ENCODE measurements at regions not wholly inside any gene's neighbourhood (a gene's known extent, or its start where the extent isn't known, plus 50 kb on each side); places are given as distances from the start of the nearest gene placed in this dataset.

DNA sequence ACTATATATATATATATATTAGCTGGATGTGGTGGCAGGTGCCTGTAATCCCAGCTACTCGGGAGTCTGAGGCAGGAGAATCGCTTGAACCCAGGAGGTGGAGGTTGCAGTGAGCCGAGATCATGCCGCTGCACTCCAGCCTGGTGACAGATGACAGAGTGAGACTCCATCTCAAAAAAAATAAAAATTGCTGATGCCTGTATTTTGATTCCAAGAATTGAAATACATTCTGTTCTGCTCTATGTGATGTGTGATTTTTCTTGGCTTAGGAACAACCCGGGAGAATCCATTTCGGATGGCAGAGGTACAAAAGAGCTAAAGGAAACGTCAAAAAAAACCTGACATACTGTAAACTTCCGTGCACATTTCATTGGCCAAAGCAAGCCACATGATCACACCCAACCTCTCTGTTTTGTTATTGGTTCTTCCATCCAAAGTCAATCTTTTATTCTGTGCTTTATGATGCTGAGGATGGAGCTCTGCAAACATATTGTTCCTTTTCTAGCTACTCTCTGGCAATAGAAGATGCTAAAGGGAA lies 478.1 kb upstream of the MAP2 start:
- Histone ChIP-seq H3K4me3 (ENCODE audit: low read depth in 1 of 3, low read length in 3 of 3) (no peak overlapping the region), H3K9ac (ENCODE audit: low read depth in 1 of 2, low read length in 2 of 2) (no peak overlapping the region), H3K4me1 (ENCODE audit: control insufficient read depth in 4 of 4, insufficient read depth in 4 of 4, low read length in 3 of 4) (no peaks in the 10 kb centered on the region), H3K36me3 (ENCODE audit: control insufficient read depth in 4 of 4, insufficient read depth in 3 of 4, low read depth in 1 of 4, low read length in 3 of 4) (no peaks in the 10 kb centered on the region), H3K27me3 (ENCODE audit: control insufficient read depth in 4 of 4, insufficient read depth in 4 of 4, low read length in 3 of 4) (no peaks in the 10 kb centered on the region), H3K27ac (ENCODE audit: low read depth in 1 of 2, low read length in 2 of 2) (no peak overlapping the region), H3K9me3 (ENCODE audit: control insufficient read depth in 4 of 4, low read length in 3 of 4) (no peaks in the 10 kb centered on the region)
- DNase-seq (ENCODE audit: low spot score) = no peak
- WGBS = 59% methylated on average over 8 of the region's 8 CpGs
- no peak for TF ChIP-seq YY1 (IDR thresholded peaks at IDR 0.05)
- TF ChIP-seq HNF4A (conservative IDR thresholded peaks at IDR 0.05) = no peak
- TF ChIP-seq FOXA1 (IDR thresholded peaks at IDR 0.05) = no peak
- TF ChIP-seq MAX (IDR thresholded peaks at IDR 0.05) = no peak
- TF ChIP-seq RAD21 (IDR thresholded peaks at IDR 0.05) = no peak
- TF ChIP-seq FOXA2 (IDR thresholded peaks at IDR 0.05) = no peak
- no peak for TF ChIP-seq REST (IDR thresholded peaks at IDR 0.05)
- TF ChIP-seq EGR1 (IDR thresholded peaks at IDR 0.05; ENCODE audit: low read depth in 2 of 2) = no peak
- TF ChIP-seq, protein P1, sequence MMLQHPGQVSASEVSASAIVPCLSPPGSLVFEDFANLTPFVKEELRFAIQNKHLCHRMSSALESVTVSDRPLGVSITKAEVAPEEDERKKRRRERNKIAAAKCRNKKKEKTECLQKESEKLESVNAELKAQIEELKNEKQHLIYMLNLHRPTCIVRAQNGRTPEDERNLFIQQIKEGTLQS (IDR thresholded peaks at IDR 0.05) = no peak
- no peak for TF ChIP-seq HNF4G (IDR thresholded peaks at IDR 0.05)
- TF ChIP-seq JUND (IDR thresholded peaks at IDR 0.05) = no peak
- no peak for TF ChIP-seq NR2F2 (IDR thresholded peaks at IDR 0.05)

DNA sequence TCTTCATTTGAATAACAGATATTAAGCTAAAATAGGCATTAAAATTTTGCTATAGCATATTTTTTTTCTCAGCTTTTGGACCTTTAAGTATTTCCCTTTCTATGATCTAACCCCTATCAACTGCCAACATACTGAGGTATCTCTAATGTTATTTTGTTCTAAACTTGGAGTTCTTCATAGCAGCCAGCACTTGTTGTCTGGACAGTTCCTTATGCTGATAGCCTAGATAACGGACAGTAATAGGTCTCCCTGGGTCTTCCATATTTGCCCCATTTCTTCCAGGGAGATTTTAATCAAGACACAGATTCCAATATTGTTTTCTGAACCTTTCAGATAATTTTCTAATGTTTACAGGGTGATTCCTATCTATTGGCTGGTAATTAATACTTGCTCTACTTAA lies 475.8 kb upstream of the MAP2 start:
- WGBS = 57% methylated on average over 1 of the region's 1 CpG
- Histone ChIP-seq H3K4me3 (ENCODE audit: low read depth in 1 of 3, low read length in 3 of 3) (no peak overlapping the region), H3K27me3 (ENCODE audit: control insufficient read depth in 4 of 4, insufficient read depth in 4 of 4, low read length in 3 of 4) (no peaks in the 10 kb centered on the region), H3K36me3 (ENCODE audit: control insufficient read depth in 4 of 4, insufficient read depth in 3 of 4, low read depth in 1 of 4, low read length in 3 of 4) (no peaks in the 10 kb centered on the region), H3K27ac (ENCODE audit: low read depth in 1 of 2, low read length in 2 of 2) (no peak overlapping the region), H3K9ac (ENCODE audit: low read depth in 1 of 2, low read length in 2 of 2) (no peak overlapping the region), H3K4me1 (ENCODE audit: control insufficient read depth in 4 of 4, insufficient read depth in 4 of 4, low read length in 3 of 4) (no peaks in the 10 kb centered on the region), H3K9me3 (ENCODE audit: control insufficient read depth in 4 of 4, low read length in 3 of 4) (no peaks in the 10 kb centered on the region)
- no peak for DNase-seq (ENCODE audit: low spot score)
- TF ChIP-seq RXRA (IDR thresholded peaks at IDR 0.05) (no peak), YY1 (IDR thresholded peaks at IDR 0.05) (no peak)

DNA sequence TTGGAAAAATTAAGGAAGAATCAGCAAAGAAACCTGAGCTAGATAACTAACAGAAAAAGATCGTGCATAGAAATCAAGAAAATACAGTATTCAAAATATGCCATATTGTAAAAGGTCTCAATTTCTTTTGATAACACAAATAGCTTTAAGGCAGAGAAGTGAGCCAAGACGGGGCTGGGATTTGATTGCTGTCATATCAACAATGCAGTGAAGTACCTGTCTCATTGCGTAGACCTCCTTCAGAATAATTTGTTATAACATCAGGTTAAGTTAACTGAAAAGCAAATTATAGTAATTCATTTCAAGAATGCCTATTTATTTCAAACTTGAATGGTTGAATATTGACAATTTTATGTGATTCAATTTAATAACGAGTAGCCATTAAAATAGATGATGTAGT lies 453.8 kb upstream of the MAP2 start:
- WGBS = 63% methylated on average over 4 of the region's 4 CpGs
- no peak overlapping the region for H3K9ac ChIP-seq (ENCODE audit: low read depth in 1 of 2, low read length in 2 of 2)
- no peak for TF ChIP-seq FOXA1 (IDR thresholded peaks at IDR 0.05)
- TF ChIP-seq MAX (IDR thresholded peaks at IDR 0.05) = no peak
- no peak for TF ChIP-seq NR2F2 (IDR thresholded peaks at IDR 0.05)
- TF ChIP-seq CTCF (IDR thresholded peaks at IDR 0.05; ENCODE audit: low read depth, low read length, missing input control) = no peak
- TF ChIP-seq HNF4G (IDR thresholded peaks at IDR 0.05) = no peak
- TF ChIP-seq, protein P1 (IDR thresholded peaks at IDR 0.05) = no peak
- no peak for TF ChIP-seq JUND (IDR thresholded peaks at IDR 0.05)
- TF ChIP-seq FOXA2 (IDR thresholded peaks at IDR 0.05) = no peak
- TF ChIP-seq TAF1 (conservative IDR thresholded peaks at IDR 0.05) = no peak
- no peak for TF ChIP-seq GABPA (IDR thresholded peaks at IDR 0.05 in 1 of 2, conservative IDR thresholded peaks at IDR 0.05 in 1 of 2)
- TF ChIP-seq REST (IDR thresholded peaks at IDR 0.05) = no peak
- no peak for TF ChIP-seq EGR1 (IDR thresholded peaks at IDR 0.05; ENCODE audit: low read depth in 2 of 2)
- TF ChIP-seq RXRA (IDR thresholded peaks at IDR 0.05) = no peak
- no peak for TF ChIP-seq YY1 (IDR thresholded peaks at IDR 0.05)
- TF ChIP-seq HNF4A (conservative IDR thresholded peaks at IDR 0.05) = no peak

More for the DNA sequence above, 453.8 kb upstream of the MAP2 start:
- peaks cover 0 to 2% (median 0%) of the 10 kb centered on the region in 4 donors for H3K27me3 ChIP-seq (ENCODE audit: control insufficient read depth in 4 of 4, insufficient read depth in 4 of 4, low read length in 3 of 4)
- H3K36me3 ChIP-seq (ENCODE audit: control insufficient read depth in 4 of 4, insufficient read depth in 3 of 4, low read depth in 1 of 4, low read length in 3 of 4) = no peaks in the 10 kb centered on the region
- no peak overlapping the region for H3K27ac ChIP-seq (ENCODE audit: low read depth in 1 of 2, low read length in 2 of 2)
- no peak for DNase-seq (ENCODE audit: low spot score)
- no peaks in the 10 kb centered on the region for H3K4me1 ChIP-seq (ENCODE audit: control insufficient read depth in 4 of 4, insufficient read depth in 4 of 4, low read length in 3 of 4)
- no peaks in the 10 kb centered on the region for H3K9me3 ChIP-seq (ENCODE audit: control insufficient read depth in 4 of 4, low read length in 3 of 4)
- no peak overlapping the region for H3K4me3 ChIP-seq (ENCODE audit: low read depth in 1 of 3, low read length in 3 of 3)
